CD14-positive monocyte (primary cell): ENCODE measurements at regions not wholly inside any gene's neighbourhood (a gene's known extent, or its start where the extent isn't known, plus 50 kb on each side); places are given as distances from the start of the nearest gene placed in this dataset.

Experiments
- DNase-seq, 3 donors: peaks; one replicate each; pipeline ENCODE4 v3.0.0-alpha.2; 2011 to 2022
- H2AFZ ChIP-seq: 2 replicates; pipeline ENCODE4 v1.6.0; 2012; ENCODE audit warnings: mild to moderate bottlenecking, low read depth, low read length, inconsistent platforms; ENCODE audit not compliant: insufficient read depth, poor library complexity, severe bottlenecking
- H3K27ac ChIP-seq, 2 donors: 1 replicate in 1 of 2; 2 replicates in 1 of 2; pipeline ENCODE4 v1.5.1; 2012 to 2013; ENCODE audit warnings: low read length in 2 of 2, control low read depth in 1 of 2, inconsistent platforms in 1 of 2, low read depth in 1 of 2, mild to moderate bottlenecking in 1 of 2
- H3K27me3 ChIP-seq, 2 donors: one replicate each; pipeline versions ENCODE4 v1.6.0 to v1.6.1; 2011 to 2013; ENCODE audit warnings: low read length in 2 of 2; ENCODE audit not compliant: control insufficient read depth in 2 of 2, insufficient read depth in 2 of 2
- H3K36me3 ChIP-seq, 2 donors: replicated peaks in 1 of 2; 1 replicate in 1 of 2; 2 replicates in 1 of 2; pipeline versions ENCODE4 v1.5.1 to v1.6.1; 2012 to 2013; ENCODE audit warnings: low read length in 2 of 2, control low read depth in 1 of 2, inconsistent platforms in 1 of 2, mild to moderate bottlenecking in 1 of 2; ENCODE audit not compliant: insufficient read depth in 2 of 2, control insufficient read depth in 1 of 2
- H3K4me1 ChIP-seq, 2 donors: 1 replicate in 1 of 2; 2 replicates in 1 of 2; pipeline versions ENCODE4 v1.5.1 to v1.6.1; 2012 to 2013; ENCODE audit warnings: low read length in 2 of 2, control low read depth in 1 of 2, inconsistent platforms in 1 of 2, mild to moderate bottlenecking in 1 of 2, moderate library complexity in 1 of 2; ENCODE audit not compliant: insufficient read depth in 2 of 2, control insufficient read depth in 1 of 2
- H3K4me2 ChIP-seq: replicated peaks from 2 replicates; pipeline ENCODE3; 2012; ENCODE audit warnings: low read length, moderate library complexity, mild to moderate bottlenecking; ENCODE audit not compliant: poor library complexity, severe bottlenecking; ENCODE audit errors: extremely low read depth
- H3K4me3 ChIP-seq, 3 experiments: fragments of 200-600 bp in 1 of 3; sonication (generic) in 1 of 3; replicated peaks in 1 of 3; 1 replicate in 2 of 3; 2 replicates in 1 of 3; pipeline ENCODE4 v1.5.1; 2011 to 2013; ENCODE audit warnings: low read length in 3 of 3, mild to moderate bottlenecking in 3 of 3, control low read depth in 2 of 3, low read depth in 2 of 3, inconsistent platforms in 1 of 3, moderate library complexity in 1 of 3
- H3K79me2 ChIP-seq: 2 replicates; pipeline ENCODE4 v1.6.0; 2012; ENCODE audit warnings: mild to moderate bottlenecking, control low read depth, inconsistent platforms, low read length, moderate library complexity; ENCODE audit not compliant: insufficient read depth
- H3K9ac ChIP-seq: 2 replicates; pipeline ENCODE4 v1.6.0; 2017; ENCODE audit warnings: low read length, mild to moderate bottlenecking; ENCODE audit not compliant: insufficient read depth, poor library complexity, severe bottlenecking
- H3K9me3 ChIP-seq, 2 donors: replicated peaks in 1 of 2; 1 replicate in 1 of 2; 2 replicates in 1 of 2; pipeline versions ENCODE4 v1.5.1 to v1.6.1; 2012 to 2013; ENCODE audit warnings: low read length in 2 of 2, control low read depth in 1 of 2; ENCODE audit not compliant: control insufficient read depth in 1 of 2, insufficient read depth in 1 of 2
- H4K20me1 ChIP-seq: 2 replicates; pipeline ENCODE4 v1.6.0; 2012; ENCODE audit warnings: mild to moderate bottlenecking, low read length, control low read depth, moderate library complexity; ENCODE audit not compliant: insufficient read depth
- H3K27ac Mint-ChIP-seq, 7 donors: one replicate each; pipeline ENCODE4 v1.8.0; 2020; ENCODE audit warnings: mild to moderate bottlenecking in 7 of 7, mixed read lengths in 7 of 7, moderate library complexity in 6 of 7, inconsistent platforms in 2 of 7
- H3K27me3 Mint-ChIP-seq, 3 donors: one replicate each; pipeline ENCODE4 v1.8.0; 2021 to 2022; ENCODE audit warnings: low read depth in 3 of 3, mild to moderate bottlenecking in 3 of 3, mixed read lengths in 3 of 3, moderate library complexity in 3 of 3, inconsistent platforms in 1 of 3
- H3K36me3 Mint-ChIP-seq, 2 donors: one replicate each; pipeline ENCODE4 v1.8.0; 2020; ENCODE audit warnings: mixed read lengths in 2 of 2, inconsistent platforms in 1 of 2, mild to moderate bottlenecking in 1 of 2
- H3K4me1 Mint-ChIP-seq: one replicate; pipeline ENCODE4 v1.8.0; 2020; ENCODE audit warnings: mild to moderate bottlenecking, mixed read lengths
- H3K4me3 Mint-ChIP-seq, 2 donors: one replicate each; pipeline ENCODE4 v1.8.0; 2020; ENCODE audit warnings: mild to moderate bottlenecking in 2 of 2, mixed read lengths in 2 of 2, moderate library complexity in 1 of 2
- H3K9me3 Mint-ChIP-seq, 7 donors: one replicate each; pipeline ENCODE4 v1.8.0; 2020 to 2022; ENCODE audit warnings: mixed read lengths in 7 of 7, mild to moderate bottlenecking in 6 of 7, moderate library complexity in 6 of 7, inconsistent platforms in 2 of 7
- WGBS: methylation state at CpG from one replicate; pipeline ENCODE4 v1.1.5; 2013; ENCODE audit warnings: missing lambda C conversion rate; ENCODE audit not compliant: insufficient coverage; 5-methylcytosine and 5-hydroxymethylcytosine counted together
- intact Hi-C, 2 donors: fragments of 100-400 bp; cut with micrococcal nuclease; formaldehyde crosslinking; loops; one replicate each; pipeline versions ENCODE4 v1.15.0 to v1.15.1; 2023
- TF ChIP-seq, protein P1 (sequence below): fragments of 200-600 bp; IDR thresholded peaks from one replicate; pipeline ENCODE4 v1.8.0; 2022; ENCODE audit warnings: antibody characterized with exemption, mild to moderate bottlenecking

DNA sequence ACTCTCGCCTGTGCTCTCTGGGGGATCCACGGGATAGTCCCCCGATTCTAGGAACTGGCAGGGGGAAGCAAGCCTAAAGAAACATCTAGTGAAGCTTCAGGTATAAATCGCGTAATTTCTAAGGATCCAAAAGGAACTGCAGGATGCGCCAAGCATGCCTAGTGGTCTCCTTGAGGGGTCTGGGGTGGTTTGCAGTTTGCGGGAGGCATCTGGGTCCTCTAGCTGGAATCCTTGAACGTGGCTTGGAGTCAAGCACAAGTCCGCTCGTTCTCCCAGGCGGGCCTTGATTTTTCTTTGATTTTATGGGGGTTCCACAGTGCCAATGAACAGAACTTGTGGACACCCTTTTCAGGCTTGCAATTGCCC is 1000.5 kb downstream of the KCNJ18 start:
- no peaks in the 10 kb centered on the region for H3K27me3 ChIP-seq

DNA sequence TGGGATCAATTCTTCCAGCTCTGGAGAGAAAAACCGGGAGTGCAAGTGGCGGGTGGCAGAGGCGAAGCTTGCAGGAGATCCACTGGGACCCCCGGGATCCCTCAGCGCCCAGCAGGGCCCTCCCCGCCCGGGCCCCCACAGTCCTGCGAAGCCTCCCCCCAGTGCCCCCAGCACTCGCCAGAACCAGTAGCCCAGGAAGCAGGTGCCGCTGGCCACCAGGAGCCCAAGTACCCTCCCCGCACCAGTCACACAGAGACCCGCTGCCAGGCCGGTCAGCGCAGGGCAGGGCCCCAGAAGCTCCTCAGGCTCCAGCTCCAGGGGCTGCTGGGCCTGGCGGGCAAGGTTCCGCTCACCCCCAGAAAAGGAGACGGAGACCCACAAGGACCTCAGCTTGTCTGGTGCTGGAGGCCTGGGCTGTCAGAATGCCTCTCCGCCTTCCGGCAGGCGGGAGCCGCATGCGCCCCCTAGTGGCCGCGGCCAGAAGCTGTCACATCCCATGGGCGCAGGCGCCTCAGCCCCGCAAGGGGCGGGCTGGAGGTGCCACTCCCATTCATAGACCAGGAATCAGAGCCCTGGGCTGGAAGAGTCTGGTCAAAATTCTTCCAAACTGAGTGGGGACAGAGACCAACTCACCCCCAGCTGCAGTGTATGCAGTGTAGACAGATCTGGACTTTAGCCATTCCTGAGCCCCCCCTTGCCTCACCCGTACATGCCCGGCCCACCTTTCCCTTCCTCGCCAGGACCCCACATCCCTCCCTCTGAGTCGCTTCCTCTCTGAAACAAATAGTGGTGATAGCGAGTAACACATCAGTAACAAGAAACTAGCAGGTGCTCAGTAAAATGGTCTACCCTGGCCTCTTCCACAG is 1002.3 kb downstream of the KCNJ18 start:
- peaks cover 0 to 2% (median 0%) of the 10 kb centered on the region in 3 donors for H3K27me3 Mint-ChIP-seq
- DNase-seq = no peak

More for the DNA sequence above, 1000.5 kb downstream of the KCNJ18 start:
- no peak overlapping the region for H3K27ac Mint-ChIP-seq
- no peak overlapping the region for H3K27ac ChIP-seq
- no peaks in the 10 kb centered on the region for H4K20me1 ChIP-seq
- TF ChIP-seq, protein P1, sequence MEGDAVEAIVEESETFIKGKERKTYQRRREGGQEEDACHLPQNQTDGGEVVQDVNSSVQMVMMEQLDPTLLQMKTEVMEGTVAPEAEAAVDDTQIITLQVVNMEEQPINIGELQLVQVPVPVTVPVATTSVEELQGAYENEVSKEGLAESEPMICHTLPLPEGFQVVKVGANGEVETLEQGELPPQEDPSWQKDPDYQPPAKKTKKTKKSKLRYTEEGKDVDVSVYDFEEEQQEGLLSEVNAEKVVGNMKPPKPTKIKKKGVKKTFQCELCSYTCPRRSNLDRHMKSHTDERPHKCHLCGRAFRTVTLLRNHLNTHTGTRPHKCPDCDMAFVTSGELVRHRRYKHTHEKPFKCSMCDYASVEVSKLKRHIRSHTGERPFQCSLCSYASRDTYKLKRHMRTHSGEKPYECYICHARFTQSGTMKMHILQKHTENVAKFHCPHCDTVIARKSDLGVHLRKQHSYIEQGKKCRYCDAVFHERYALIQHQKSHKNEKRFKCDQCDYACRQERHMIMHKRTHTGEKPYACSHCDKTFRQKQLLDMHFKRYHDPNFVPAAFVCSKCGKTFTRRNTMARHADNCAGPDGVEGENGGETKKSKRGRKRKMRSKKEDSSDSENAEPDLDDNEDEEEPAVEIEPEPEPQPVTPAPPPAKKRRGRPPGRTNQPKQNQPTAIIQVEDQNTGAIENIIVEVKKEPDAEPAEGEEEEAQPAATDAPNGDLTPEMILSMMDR = no peak
- no peaks in the 10 kb centered on the region for H3K79me2 ChIP-seq
- peaks cover 46 to 66% of the 10 kb centered on the region in 2 donors for H3K9me3 ChIP-seq
- H3K36me3 ChIP-seq = no peaks in the 10 kb centered on the region
- H3K9ac ChIP-seq = no peak overlapping the region
- no peak for DNase-seq
- no peaks in the 10 kb centered on the region for H3K4me1 ChIP-seq
- no peaks in the 10 kb centered on the region for H3K4me1 Mint-ChIP-seq
- no peak overlapping the region for H2AFZ ChIP-seq
- H3K9me3 Mint-ChIP-seq = peaks cover 22 to 44% (median 36%) of the 10 kb centered on the region in 7 donors
- H3K4me3 ChIP-seq = no peak overlapping the region
- no peak overlapping the region for H3K4me2 ChIP-seq
- peaks cover 0 to 2% (median 0%) of the 10 kb centered on the region in 3 donors for H3K27me3 Mint-ChIP-seq
- intact Hi-C loops = loop anchor here in 1 of 2 donors (10.0 kb wide), 1 partner anchor 58 kb away; no protein-coding TSS in a partner anchor
- H3K36me3 Mint-ChIP-seq = no peaks in the 10 kb centered on the region
- H3K4me3 Mint-ChIP-seq = no peak overlapping the region
- 85% methylated on average over 11 of the region's 11 CpGs for WGBS

More for the DNA sequence above, 1002.3 kb downstream of the KCNJ18 start:
- Histone ChIP-seq H3K9me3 (peaks cover 49 to 69% of the 10 kb centered on the region in 2 donors), H3K9ac (no peak overlapping the region), H3K27me3 (no peaks in the 10 kb centered on the region), H3K36me3 (no peaks in the 10 kb centered on the region), H3K4me1 (no peaks in the 10 kb centered on the region), H3K4me3 (peak overlapping the region in 1 of 3 experiments; percentile 14), H4K20me1 (no peaks in the 10 kb centered on the region), H3K79me2 (no peaks in the 10 kb centered on the region), H3K4me2 (no peak overlapping the region), H3K27ac (no peak overlapping the region), H2AFZ (no peak overlapping the region)
- TF ChIP-seq, protein P1 = peak; percentile 35
- H3K4me3 Mint-ChIP-seq = no peak overlapping the region
- H3K36me3 Mint-ChIP-seq = no peaks in the 10 kb centered on the region
- no peak overlapping the region for H3K27ac Mint-ChIP-seq
- intact Hi-C loops = loop anchor here in 1 of 2 donors (10.0 kb wide), 1 partner anchor 60 kb away; no protein-coding TSS in a partner anchor
- WGBS = 82% methylated on average over 27 of the region's 33 CpGs
- no peaks in the 10 kb centered on the region for H3K4me1 Mint-ChIP-seq
- peaks cover 26 to 57% (median 41%) of the 10 kb centered on the region in 7 donors for H3K9me3 Mint-ChIP-seq
